ENCODE measurements at regions not wholly inside any gene's neighbourhood (a gene's known extent, or its start where the extent isn't known, plus 50 kb on each side); places are given as distances from the start of the nearest gene placed in this dataset.

DNA sequence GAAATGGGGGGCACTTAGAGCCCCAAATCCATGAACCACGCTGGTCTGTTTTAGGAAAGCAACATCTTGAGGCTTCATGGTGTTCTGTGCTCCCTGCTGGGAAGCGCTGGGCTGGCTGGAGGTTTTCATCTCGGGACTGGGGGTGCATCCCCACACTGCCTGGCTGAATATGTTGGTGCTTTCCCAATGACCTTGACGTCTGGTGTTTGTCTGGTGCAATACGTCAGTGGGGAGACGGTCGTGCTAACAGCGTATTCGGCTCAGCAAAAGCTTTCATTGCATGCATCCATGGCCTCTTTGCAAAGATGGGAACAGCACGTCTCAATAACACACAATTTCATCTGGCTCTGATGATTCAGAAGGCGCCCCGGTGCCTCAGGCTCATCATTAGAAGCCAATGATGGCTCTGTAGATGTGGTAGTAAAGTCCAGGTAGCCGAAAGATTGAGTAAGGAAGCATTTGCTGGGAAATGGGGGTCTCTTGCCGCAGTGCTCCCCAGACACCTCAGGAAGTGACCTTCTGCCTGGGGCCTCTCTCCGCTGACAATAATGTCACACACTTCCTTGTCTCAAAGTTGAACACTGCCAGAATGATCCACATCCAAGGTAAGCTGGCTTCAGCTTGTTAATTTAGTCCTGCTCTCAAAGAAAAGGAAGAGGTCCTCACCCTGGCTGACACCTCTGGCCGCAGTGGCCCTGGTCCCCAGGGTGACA lies 97.7 kb downstream of the ING1 start:
- Histone ChIP-seq H3K27ac (ENCODE audit: extremely low read depth, low read depth, low read length) (no peak overlapping the region), H2AFZ (ENCODE audit: low read depth, low read length) (no peak overlapping the region), H4K20me1 (replicated peaks; ENCODE audit: control insufficient read depth, insufficient read depth, low read length) (no peaks in the 10 kb centered on the region), H3K4me3 (no peak overlapping the region), H3K9me1 (ENCODE audit: control insufficient read depth, insufficient read depth, low read length) (no peaks in the 10 kb centered on the region), H3K9me3 (replicated peaks; ENCODE audit: control insufficient read depth, insufficient read depth, low read depth, low read length) (no peaks in the 10 kb centered on the region), H3K4me1 (replicated peaks in 1 of 2; ENCODE audit: control insufficient read depth in 2 of 2, insufficient read depth in 2 of 2, low read length in 2 of 2) (peaks cover 0 to 15% of the 10 kb centered on the region in 2 experiments; a peak in 2 of 5 replicates), H3K79me2 (ENCODE audit: control insufficient read depth, insufficient read depth, low read length) (no peaks in the 10 kb centered on the region), H3K27me3 (ENCODE audit: control insufficient read depth in 2 of 2, insufficient read depth in 2 of 2, low read length in 2 of 2) (peaks cover 7 to 30% of the 10 kb centered on the region in 2 experiments; a peak in 3 of 5 replicates), H3K4me2 (ENCODE audit: insufficient read depth, low read length) (no peak overlapping the region), H3K36me3 (ENCODE audit: control insufficient read depth, insufficient read depth, low read length) (no peaks in the 10 kb centered on the region), H3K9ac (ENCODE audit: insufficient read depth in 1 of 2, low read depth in 2 of 2, low read length in 2 of 2) (no peak overlapping the region)
- no TSS peak for BruUV-seq (replicated peaks)
- POLR2A ChIA-PET, result no interaction called here
- intact Hi-C loops (cut with micrococcal nuclease), result loop anchor here (10.0 kb wide), 1 partner anchor 96 kb away; the partner anchor contains the start of gene ING1
- no peak for TF ChIP-seq CREB1 (IDR thresholded peaks at IDR 0.05)
- no peak for TF ChIP-seq CREB1 (CRISPR knock-in tag; IDR thresholded peaks at IDR 0.05)
- TF ChIP-seq, protein P1, sequence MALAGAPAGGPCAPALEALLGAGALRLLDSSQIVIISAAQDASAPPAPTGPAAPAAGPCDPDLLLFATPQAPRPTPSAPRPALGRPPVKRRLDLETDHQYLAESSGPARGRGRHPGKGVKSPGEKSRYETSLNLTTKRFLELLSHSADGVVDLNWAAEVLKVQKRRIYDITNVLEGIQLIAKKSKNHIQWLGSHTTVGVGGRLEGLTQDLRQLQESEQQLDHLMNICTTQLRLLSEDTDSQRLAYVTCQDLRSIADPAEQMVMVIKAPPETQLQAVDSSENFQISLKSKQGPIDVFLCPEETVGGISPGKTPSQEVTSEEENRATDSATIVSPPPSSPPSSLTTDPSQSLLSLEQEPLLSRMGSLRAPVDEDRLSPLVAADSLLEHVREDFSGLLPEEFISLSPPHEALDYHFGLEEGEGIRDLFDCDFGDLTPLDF (CRISPR knock-in tag; IDR thresholded peaks at IDR 0.05), result no peak
- no peak for TF ChIP-seq HIVEP1 (CRISPR knock-in tag; IDR thresholded peaks at IDR 0.05)
- no peak for TF ChIP-seq MEIS2 (IDR thresholded peaks at IDR 0.05; ENCODE audit: partially characterized antibody)
- no peak for TF ChIP-seq SRF (CRISPR knock-in tag; IDR thresholded peaks at IDR 0.05)
- TF ChIP-seq HDAC3 (IDR thresholded peaks at IDR 0.05; ENCODE audit: borderline replicate concordance, partially characterized antibody), result no peak
- no peak for TF ChIP-seq ZNF75A (CRISPR knock-in tag; IDR thresholded peaks at IDR 0.05)
- TF ChIP-seq ZBED1 (IDR thresholded peaks at IDR 0.05), result no peak
- TF ChIP-seq ZNF165 (CRISPR knock-in tag; IDR thresholded peaks at IDR 0.05; ENCODE audit: borderline replicate concordance), result no peak
- TF ChIP-seq PCBP2 (IDR thresholded peaks at IDR 0.05; ENCODE audit: low read depth, low read length, poor library complexity, severe bottlenecking), result no peak
- no peak for TF ChIP-seq TCF7 (IDR thresholded peaks at IDR 0.05; ENCODE audit: borderline replicate concordance)
- no peak for TF ChIP-seq KAT2B (IDR thresholded peaks at IDR 0.05; ENCODE audit: low read depth, low read length)
- TF ChIP-seq ZNF77 (CRISPR knock-in tag; IDR thresholded peaks at IDR 0.05), result no peak
- TF ChIP-seq SIX5 (IDR thresholded peaks at IDR 0.05; ENCODE audit: borderline replicate concordance in 1 of 2, insufficient read depth in 1 of 2, low read depth in 1 of 2, low read length in 2 of 2), result no peak
- TF ChIP-seq, protein P2, sequence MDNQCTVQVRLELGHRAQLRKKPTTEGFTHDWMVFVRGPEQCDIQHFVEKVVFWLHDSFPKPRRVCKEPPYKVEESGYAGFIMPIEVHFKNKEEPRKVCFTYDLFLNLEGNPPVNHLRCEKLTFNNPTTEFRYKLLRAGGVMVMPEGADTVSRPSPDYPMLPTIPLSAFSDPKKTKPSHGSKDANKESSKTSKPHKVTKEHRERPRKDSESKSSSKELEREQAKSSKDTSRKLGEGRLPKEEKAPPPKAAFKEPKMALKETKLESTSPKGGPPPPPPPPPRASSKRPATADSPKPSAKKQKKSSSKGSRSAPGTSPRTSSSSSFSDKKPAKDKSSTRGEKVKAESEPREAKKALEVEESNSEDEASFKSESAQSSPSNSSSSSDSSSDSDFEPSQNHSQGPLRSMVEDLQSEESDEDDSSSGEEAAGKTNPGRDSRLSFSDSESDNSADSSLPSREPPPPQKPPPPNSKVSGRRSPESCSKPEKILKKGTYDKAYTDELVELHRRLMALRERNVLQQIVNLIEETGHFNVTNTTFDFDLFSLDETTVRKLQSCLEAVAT (IDR thresholded peaks at IDR 0.05), result no peak
- no peak for TF ChIP-seq ESRRB (CRISPR knock-in tag; IDR thresholded peaks at IDR 0.05; ENCODE audit: borderline replicate concordance)
- TF ChIP-seq GATAD2A (IDR thresholded peaks at IDR 0.05), result no peak
- TF ChIP-seq ZNF274 (IDR thresholded peaks at IDR 0.05; ENCODE audit: borderline replicate concordance, low read depth, low read length), result no peak
- TF ChIP-seq NEUROD1 (IDR thresholded peaks at IDR 0.05; ENCODE audit: borderline replicate concordance, low read depth, low read length, partially characterized antibody), result no peak
- FAIRE-seq (no peak), ATAC-seq (no peak), DNase-seq (ENCODE audit: extremely low read depth in 1 of 4, low spot score in 3 of 4) (no peak)
- CTCF ChIA-PET (ENCODE audit: low intra/inter-chr PET ratio), result no interaction called here
- in situ Hi-C loops (cut with MboI), result loop anchor here (10.0 to 25.0 kb wide), 2 partner anchors 251 to 346 kb away; no protein-coding TSS in a partner anchor
- 5% methylated on average over 15 of the region's 16 CpGs for WGBS (ENCODE audit: insufficient coverage, low coverage, missing lambda C conversion rate)
